ENCODE measurements at regions not wholly inside any gene's neighbourhood (a gene's known extent, or its start where the extent isn't known, plus 50 kb on each side); places are given as distances from the start of the nearest gene placed in this dataset.
"Not testable (repeated sequence)": the region's sequence is repeated elsewhere in the genome, so short reads cannot be mapped to it uniquely, and the experiment has no call there.

DNA sequence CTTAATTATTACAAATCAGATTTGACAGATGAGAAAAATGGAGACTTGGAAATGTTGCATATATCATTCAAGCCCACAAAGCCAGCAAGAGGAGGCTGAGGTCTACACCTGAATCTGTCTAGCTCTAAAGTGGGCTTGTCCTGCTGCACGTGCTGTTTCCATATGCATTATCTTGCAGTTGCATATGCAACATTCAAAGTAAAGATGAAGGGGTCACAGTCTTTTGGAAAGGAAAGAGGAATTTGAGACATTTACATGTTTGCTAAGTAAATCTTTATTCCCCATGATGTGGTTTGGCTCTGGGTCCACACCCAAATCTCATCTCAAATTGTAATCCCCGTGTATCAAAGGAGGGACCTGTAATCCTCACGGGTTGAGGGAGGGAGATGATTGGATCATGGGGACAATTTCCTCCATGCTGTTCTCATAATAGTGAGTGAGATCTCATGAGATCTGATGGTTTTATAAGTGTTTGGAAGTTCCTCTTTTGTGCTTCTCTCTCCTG, 98.3 kb downstream of the BACH1 start:
- no peak for ATAC-seq
- no peak for DNase-seq (ENCODE audit: low spot score)

- no peak for ATAC-seq
- DNase-seq (ENCODE audit: low spot score) = no peak
Observed at GRCh38 chr21:29403301-29403700, 104.6 kb downstream of the BACH1 start.

GRCh38 chr21:29403922-29404538, 105.3 kb downstream of the BACH1 start:
- ATAC-seq (peak; percentile 36), DNase-seq (ENCODE audit: low spot score) (peak; percentile 48)

DNA sequence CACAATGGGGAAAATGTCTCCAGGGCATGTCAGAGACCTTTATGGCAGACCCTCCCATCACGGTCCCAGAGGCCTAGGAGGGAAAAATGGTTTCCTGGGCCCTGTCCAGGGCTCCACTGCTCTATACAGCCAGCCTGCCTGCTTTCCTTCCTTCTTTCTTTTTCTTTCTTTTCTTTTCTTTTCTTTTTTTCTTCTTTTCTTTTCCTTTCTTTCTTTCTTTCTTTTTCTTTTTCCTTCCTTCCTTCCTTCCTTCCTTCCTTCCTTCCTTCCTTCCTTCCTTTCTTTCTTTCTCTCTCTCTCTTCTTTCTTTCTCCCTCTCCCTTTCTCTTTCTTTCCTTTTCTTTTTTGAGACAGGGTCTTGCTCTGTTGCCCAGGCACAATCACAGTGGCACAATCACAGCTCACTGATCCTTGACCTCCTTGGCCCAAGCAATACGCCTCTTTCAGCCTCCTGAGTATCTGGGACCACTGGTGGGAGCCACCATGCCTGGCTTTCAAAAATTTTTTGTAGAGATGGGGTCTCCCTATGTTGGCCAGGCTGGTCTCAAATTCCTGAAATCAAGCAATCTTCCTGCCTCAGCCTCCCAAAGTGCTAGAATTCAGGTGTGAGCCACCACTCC, 106.9 kb downstream of the BACH1 start:
- no peak for ATAC-seq
- no peak for DNase-seq (ENCODE audit: low spot score)

DNA sequence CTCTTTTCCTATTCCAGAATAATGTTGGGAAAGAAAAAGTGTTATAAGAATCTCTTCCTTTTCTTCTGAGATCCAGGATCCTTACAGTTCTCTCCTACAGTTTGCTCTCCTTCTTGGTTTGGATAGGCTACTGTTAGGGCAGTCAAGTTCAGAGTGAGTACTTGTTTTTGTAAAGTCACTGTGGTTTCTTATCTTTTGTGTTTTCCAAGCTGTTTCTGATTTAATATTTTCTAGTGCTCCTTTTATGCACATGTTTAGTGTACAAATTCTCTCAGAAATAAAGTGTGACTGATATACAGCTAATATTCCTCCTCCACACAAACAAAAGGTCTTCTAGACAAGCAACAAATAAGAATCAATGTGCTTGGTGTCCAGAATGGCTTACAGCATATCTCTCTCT, 107.7 kb downstream of the BACH1 start:
- no peak for ATAC-seq
- DNase-seq (ENCODE audit: low spot score) = no peak

DNA sequence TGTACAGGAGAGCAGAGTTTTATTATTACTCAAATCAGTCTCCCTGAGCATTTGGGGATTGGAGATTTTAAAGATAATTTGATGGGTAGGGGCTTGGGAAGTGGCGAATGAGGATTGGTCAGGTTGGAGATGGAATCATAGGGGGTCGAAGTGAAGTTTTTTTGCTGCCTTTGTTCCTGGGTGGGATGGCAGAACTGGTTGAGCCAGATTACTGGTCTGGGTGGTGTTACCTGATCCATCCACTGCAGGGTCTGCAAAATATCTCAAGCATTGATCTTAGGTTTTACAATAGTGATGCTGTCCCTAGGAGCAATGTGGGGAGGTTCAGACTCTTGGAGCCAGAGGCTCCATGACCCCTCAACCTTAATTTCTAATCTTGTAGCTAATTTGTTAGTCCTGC, 108.8 kb downstream of the BACH1 start:
- no peak for ATAC-seq
- no peak for DNase-seq (ENCODE audit: low spot score)

- DNase-seq (ENCODE audit: low spot score) (no peak), ATAC-seq (no peak)
Observed at GRCh38 chr21:29413683-29414082, 115.0 kb downstream of the BACH1 start.

- ATAC-seq (no peak), DNase-seq (ENCODE audit: low spot score) (no peak)
Observed at GRCh38 chr21:29416268-29416667, 117.5 kb downstream of the BACH1 start.

DNA sequence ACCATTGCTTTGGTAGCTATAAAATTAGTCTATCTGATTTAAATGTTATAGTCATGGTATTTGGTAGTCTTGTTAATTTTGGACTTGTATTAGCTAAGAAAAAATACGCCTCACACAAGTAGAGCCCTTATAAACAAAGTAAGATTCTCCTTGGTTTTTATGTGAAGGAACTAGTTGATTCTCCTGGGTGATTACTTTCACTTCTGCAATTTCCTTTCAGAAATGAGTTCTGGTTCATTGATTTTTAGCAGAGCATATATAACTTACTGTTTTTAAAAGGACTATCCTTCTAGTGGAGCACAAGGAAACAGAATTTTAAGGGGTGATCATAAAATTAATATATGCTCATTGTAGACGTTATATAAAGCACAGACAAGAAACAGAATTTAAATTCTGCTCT, 120.1 kb downstream of the BACH1 start:
- no peak for ATAC-seq
- no peak for DNase-seq (ENCODE audit: low spot score)

GRCh38 chr21:29419422-29419821, 120.7 kb downstream of the BACH1 start:
- no peak for ATAC-seq
- DNase-seq (ENCODE audit: low spot score) = no peak

DNA sequence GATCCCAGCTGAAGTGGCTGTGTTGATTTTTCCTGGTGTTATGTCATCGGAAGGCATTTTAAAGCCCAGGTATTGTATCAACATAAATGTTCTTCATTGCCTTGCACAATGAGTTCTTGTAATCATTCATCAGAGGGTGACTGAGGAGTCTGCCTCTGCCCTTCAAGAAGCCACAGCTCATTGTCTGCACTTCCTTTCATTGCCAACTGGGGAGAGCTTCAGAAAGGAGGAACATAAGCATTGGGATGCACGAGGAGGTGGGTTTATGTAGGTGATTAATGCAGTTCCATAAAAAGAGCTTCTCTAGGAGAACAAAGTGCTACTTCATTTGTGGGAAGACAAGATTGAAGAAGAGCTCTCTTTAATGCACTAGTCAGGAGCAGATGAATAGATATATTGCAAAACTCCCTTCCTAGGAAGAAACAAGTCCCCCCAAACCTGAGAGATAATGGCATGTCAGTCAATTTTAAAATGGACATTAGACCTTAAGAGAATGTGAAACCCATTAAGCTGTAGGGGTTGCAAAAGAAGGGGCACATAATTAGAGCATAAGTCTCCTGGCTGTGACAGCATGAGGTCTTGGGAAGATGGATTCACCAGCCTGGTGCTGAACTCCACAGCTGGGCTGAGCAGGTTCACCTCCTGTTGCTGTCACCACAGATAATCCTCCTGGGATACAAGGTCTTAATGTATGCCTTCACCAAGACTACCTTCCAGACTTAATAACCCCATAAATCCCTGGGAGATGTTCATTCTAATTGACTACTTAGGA, 124.6 kb downstream of the BACH1 start:
- ATAC-seq (no peak), DNase-seq (ENCODE audit: low spot score) (no peak)

DNA sequence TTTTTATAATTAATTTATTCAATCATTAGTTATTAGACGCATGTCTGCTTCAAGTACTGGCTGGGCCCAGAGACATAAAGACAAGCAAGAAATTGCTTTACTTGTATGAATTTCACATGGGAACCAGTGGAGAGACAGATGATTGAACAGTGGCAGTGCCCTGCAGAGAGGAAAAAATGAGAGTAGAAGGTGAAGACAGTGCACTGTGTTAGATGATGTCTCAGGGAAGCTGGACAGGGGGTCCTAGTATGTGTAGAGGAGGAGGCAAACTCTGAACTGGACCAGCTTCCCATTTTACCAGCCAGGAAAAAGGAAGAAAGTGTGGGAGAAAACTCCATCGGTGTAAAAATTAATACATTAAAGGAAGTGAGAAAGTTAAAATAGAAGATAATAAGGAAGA, 126.0 kb downstream of the BACH1 start:
- ATAC-seq = no peak
- no peak for DNase-seq (ENCODE audit: low spot score)

- no peak for ATAC-seq
- DNase-seq (ENCODE audit: low spot score) = no peak
Observed at GRCh38 chr21:29429218-29429617, 130.5 kb downstream of the BACH1 start.

DNA sequence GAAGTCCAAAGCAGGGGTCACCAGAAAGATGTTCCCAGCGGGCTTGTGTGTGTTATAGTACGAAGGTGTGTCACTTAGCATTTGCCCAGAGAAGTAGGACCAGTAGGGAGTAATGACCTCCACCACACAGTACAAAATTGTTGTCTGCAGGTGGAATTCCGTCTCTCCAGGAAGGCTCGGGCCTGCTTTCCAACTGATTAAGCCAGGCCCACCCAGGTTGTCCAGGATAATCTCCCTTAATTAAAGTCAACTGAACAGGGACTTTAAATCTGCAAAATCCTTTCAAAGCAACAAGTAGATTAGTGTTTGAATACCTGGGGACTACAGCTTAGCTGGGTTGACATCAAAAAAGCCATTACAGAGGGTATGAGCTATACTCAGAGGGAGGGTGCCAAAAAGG, 131.3 kb downstream of the BACH1 start:
- DNase-seq (ENCODE audit: low spot score) = no peak
- ATAC-seq = no peak

DNA sequence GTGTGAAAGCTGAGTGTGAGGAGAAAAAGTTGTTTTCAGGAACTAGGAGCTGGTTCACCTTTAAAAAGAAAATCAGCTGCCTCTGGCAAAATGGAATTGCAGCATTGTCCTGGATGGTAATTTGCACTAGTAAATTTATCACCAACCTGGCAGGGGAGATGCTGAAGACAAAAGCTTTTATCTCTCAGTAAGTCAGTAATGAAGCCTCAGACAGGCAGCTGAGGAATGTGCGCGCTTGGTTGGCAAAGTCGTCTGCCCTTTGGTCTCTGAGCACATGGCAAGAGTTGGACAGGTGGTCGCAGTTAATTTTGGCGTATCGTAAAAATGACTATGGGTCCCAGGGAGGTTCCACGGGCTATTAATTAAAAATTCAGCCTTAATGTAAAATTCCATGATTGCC, 131.9 kb downstream of the BACH1 start:
- no peak for ATAC-seq
- no peak for DNase-seq (ENCODE audit: low spot score)

DNA sequence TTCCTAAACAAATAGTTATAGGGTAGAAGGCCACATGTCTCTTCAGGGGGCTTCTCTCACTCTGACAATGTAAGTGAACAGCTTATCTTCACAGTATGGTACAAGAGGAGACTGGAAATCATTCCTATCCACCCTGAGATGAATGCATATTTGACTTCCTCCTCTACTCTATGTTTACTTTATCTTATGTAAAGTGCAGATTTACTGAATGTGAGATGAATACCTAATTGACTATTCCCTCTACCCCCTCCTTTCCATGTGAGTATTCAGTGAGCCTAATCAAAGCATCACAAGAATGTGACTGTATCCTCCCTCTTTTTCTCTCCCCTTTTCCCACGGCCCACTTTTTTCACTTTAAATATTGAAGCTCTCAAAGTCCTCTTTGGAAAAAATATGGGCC, 132.5 kb downstream of the BACH1 start:
- ATAC-seq (no peak), DNase-seq (ENCODE audit: low spot score) (no peak)

- no peak for DNase-seq (ENCODE audit: low spot score)
- ATAC-seq = no peak
Observed at GRCh38 chr21:29431680-29432079, 133.0 kb downstream of the BACH1 start.

- ATAC-seq = no peak
- no peak for DNase-seq (ENCODE audit: low spot score)
Observed at GRCh38 chr21:29433366-29434059, 134.8 kb downstream of the BACH1 start.

DNA sequence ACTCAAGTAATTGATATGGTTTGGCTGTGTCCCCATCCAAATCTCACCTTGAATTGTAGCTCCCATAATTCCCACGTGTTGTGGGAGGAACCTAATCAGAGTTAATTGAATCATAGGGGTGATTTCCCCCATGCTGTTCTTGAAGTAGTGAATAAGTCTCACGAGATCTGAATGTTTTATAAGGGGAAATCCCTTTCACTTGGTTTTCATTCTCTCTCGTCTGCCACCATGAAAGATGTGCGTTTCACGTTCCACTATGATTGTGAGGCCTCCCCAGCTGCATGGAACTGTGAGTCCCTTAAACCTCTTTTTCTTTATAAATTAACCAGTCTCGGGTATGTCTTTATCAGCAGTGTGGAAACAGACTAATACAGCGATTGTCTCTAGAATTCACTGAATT, 135.4 kb downstream of the BACH1 start:
- DNase-seq (ENCODE audit: low spot score) = no peak
- no peak for ATAC-seq

DNA sequence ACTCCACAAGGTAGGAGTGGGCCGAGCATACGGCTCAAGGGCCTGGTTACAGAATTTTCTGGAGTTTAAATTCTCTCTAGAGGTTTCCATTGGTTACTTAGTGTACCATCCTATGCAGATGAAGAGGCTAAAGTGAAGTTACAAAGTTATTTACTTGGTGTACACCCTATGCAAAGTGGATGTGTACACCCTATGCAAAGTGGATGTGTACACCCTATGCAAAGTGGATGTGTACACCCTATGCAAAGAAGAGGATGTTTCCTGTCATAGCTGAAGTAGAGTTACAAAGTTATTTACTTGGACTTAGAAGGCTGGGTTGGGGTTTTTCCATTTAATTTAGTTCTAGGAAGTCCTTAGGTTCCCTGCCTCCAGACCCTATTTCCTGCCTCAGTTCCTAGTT, 136.3 kb downstream of the BACH1 start:
- not testable (repeated sequence) for DNase-seq (ENCODE audit: low spot score); ATAC-seq

- ATAC-seq (peak; percentile 43), DNase-seq (ENCODE audit: low spot score) (no peak)
Observed at GRCh38 chr21:29436143-29436542, 137.4 kb downstream of the BACH1 start.

DNA sequence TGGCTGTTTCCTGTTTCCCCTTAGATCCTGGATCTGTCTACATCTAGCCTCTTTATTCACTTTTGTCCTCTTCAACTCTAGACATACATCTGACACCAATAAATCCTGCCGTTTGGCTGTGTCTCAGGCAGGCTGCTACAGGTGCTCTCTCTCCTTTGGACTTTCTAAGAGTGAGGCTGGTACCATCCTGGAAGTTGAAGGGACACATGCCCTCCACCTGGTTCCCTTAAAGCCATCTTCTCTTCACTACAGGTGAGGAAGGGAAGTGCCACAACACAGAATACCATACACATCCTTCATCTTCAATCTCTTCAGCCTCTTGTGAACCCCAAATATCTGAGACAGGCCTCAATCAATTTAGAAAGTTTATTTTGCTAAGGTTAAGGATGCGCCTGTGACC, 137.9 kb downstream of the BACH1 start:
- no peak for ATAC-seq

More for the DNA sequence above, 137.9 kb downstream of the BACH1 start:
- no peak for DNase-seq (ENCODE audit: low spot score)

All from left lobe of liver (tissue), 2 donors.